GM12892 (cell line): ENCODE measurements at regions not wholly inside any gene's neighbourhood (a gene's known extent, or its start where the extent isn't known, plus 50 kb on each side); places are given as distances from the start of the nearest gene placed in this dataset.

Source experiments
- POLR2A ChIP-seq: IDR thresholded peaks from 2 replicates; pipeline ENCODE4 v1.6.1; 2011; ENCODE audit warnings: low read depth, low read length, control low read depth
- POLR2AphosphoS5 ChIP-seq: IDR thresholded peaks from 2 replicates; pipeline ENCODE4 v1.6.1; 2011; ENCODE audit warnings: low read depth, low read length, control low read depth
- TAF1 ChIP-seq: IDR thresholded peaks from 2 replicates; pipeline ENCODE4 v1.6.1; 2011; ENCODE audit warnings: low read depth, mild to moderate bottlenecking, control low read depth, low read length, borderline replicate concordance

- TF ChIP-seq POLR2A (no peak), POLR2AphosphoS5 (no peak), TAF1 (no peak)
Observed at GRCh38 chr4:132614682-132615081, 534.4 kb upstream of the PCDH10 start.
